NCI-H1092 treated with DMSO at 0.1 percent for 48 hours (cell line): ENCODE measurements at regions not wholly inside any gene's neighbourhood (a gene's known extent, or its start where the extent isn't known, plus 50 kb on each side); places are given as distances from the start of the nearest gene placed in this dataset.

Source experiments
- DNase-seq: peaks from one replicate; lab custom pipeline; 2025; lab: John Stamatoyannopoulos, UW

- DNase-seq, result no peak
Measured at GRCh38 chr5:30051976-30052375, 1141.5 kb upstream of the CDH6 start.

GRCh38 chr5:30050056-30050815, 1143.2 kb upstream of the CDH6 start:
- no peak for DNase-seq

GRCh38 chr5:30042677-30043076, 1150.8 kb upstream of the CDH6 start:
- DNase-seq, result no peak

GRCh38 chr5:30041831-30042385, 1151.6 kb upstream of the CDH6 start:
- DNase-seq, result no peak

GRCh38 chr5:30041291-30041690, 1152.2 kb upstream of the CDH6 start:
- no peak for DNase-seq

GRCh38 chr5:30040488-30041118, 1152.9 kb upstream of the CDH6 start:
- peak; percentile 67 for DNase-seq

GRCh38 chr5:30039379-30039778, 1154.1 kb upstream of the CDH6 start:
- no peak for DNase-seq

- no peak for DNase-seq
Measured at GRCh38 chr5:30034870-30035269, 1158.6 kb upstream of the CDH6 start.

- DNase-seq, result no peak
Measured at GRCh38 chr5:30030101-30030500, 1163.4 kb upstream of the CDH6 start.

- no peak for DNase-seq
Measured at GRCh38 chr5:30001826-30002225, 1191.7 kb upstream of the CDH6 start.

- no peak for DNase-seq
Measured at GRCh38 chr5:30000231-30000630, 1193.3 kb upstream of the CDH6 start.

GRCh38 chr5:29995154-29995553, 1198.3 kb upstream of the CDH6 start:
- DNase-seq, result no peak

GRCh38 chr5:29994519-29994918, 1199.0 kb upstream of the CDH6 start:
- no peak for DNase-seq

GRCh38 chr5:29993286-29993685, 1200.2 kb upstream of the CDH6 start:
- DNase-seq, result no peak

GRCh38 chr5:29992248-29992647, 1201.2 kb upstream of the CDH6 start:
- no peak for DNase-seq

GRCh38 chr5:29990681-29991080, 1202.8 kb upstream of the CDH6 start:
- no peak for DNase-seq

GRCh38 chr5:29984156-29984540, 1209.3 kb upstream of the CDH6 start:
- no peak for DNase-seq

- no peak for DNase-seq
Measured at GRCh38 chr5:29983528-29984155, 1209.8 kb upstream of the CDH6 start.

GRCh38 chr5:29982457-29982856, 1211.0 kb upstream of the CDH6 start:
- DNase-seq, result no peak

- no peak for DNase-seq
Measured at GRCh38 chr5:29972597-29972996, 1220.9 kb upstream of the CDH6 start.

- no peak for DNase-seq
Measured at GRCh38 chr5:29963956-29964355, 1229.5 kb upstream of the CDH6 start.

- no peak for DNase-seq
Measured at GRCh38 chr5:29960323-29960722, 1233.2 kb upstream of the CDH6 start.
